PFSK-1 (cell line): ENCODE measurements at regions not wholly inside any gene's neighbourhood (a gene's known extent, or its start where the extent isn't known, plus 50 kb on each side); places are given as distances from the start of the nearest gene placed in this dataset.

Source experiments
- POLR2AphosphoS5 ChIP-seq: IDR thresholded peaks from 2 replicates; pipeline ENCODE4 v1.6.1; 2012; ENCODE audit warnings: low read depth, mild to moderate bottlenecking, control low read depth, low read length, moderate library complexity
- SIN3A ChIP-seq: IDR thresholded peaks from 2 replicates; pipeline ENCODE4 v1.6.1; 2012; ENCODE audit warnings: mild to moderate bottlenecking, low read length, moderate library complexity, borderline replicate concordance; ENCODE audit not compliant: insufficient read depth
- TF ChIP-seq, protein P1 (sequence below), 2 experiments: IDR thresholded peaks; 2 replicates each; pipeline versions ENCODE4 v1.6.1 to v1.8.0; 2011 to 2012; ENCODE audit warnings: low read depth in 2 of 2, low read length in 2 of 2, control low read depth in 1 of 2, inconsistent platforms in 1 of 2, mild to moderate bottlenecking in 1 of 2, moderate library complexity in 1 of 2; ENCODE audit not compliant: insufficient read depth in 1 of 2

DNA sequence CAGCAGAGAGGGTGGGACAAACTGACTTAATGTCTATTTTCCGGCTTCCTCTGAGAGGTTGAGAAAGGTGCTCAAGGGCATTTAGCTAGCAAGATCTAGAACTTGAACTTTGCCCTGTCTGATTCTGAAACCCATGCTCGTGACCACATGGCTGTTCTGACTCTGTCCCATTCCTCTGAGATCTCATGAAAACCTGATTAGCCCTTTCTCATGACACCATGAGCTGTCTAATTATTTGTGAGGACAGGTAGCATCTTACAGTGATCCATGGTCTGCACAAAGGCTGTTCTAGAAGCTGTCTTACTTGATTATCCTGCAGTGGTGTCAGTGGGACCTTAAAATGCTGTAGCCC, 89.6 kb upstream of the TOX2 start:
- TF ChIP-seq SIN3A (no peak), POLR2AphosphoS5 (no peak)
- TF ChIP-seq, protein P1, sequence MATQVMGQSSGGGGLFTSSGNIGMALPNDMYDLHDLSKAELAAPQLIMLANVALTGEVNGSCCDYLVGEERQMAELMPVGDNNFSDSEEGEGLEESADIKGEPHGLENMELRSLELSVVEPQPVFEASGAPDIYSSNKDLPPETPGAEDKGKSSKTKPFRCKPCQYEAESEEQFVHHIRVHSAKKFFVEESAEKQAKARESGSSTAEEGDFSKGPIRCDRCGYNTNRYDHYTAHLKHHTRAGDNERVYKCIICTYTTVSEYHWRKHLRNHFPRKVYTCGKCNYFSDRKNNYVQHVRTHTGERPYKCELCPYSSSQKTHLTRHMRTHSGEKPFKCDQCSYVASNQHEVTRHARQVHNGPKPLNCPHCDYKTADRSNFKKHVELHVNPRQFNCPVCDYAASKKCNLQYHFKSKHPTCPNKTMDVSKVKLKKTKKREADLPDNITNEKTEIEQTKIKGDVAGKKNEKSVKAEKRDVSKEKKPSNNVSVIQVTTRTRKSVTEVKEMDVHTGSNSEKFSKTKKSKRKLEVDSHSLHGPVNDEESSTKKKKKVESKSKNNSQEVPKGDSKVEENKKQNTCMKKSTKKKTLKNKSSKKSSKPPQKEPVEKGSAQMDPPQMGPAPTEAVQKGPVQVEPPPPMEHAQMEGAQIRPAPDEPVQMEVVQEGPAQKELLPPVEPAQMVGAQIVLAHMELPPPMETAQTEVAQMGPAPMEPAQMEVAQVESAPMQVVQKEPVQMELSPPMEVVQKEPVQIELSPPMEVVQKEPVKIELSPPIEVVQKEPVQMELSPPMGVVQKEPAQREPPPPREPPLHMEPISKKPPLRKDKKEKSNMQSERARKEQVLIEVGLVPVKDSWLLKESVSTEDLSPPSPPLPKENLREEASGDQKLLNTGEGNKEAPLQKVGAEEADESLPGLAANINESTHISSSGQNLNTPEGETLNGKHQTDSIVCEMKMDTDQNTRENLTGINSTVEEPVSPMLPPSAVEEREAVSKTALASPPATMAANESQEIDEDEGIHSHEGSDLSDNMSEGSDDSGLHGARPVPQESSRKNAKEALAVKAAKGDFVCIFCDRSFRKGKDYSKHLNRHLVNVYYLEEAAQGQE (IDR thresholded peaks at IDR 0.05; ENCODE audit: insufficient read depth in 1 of 2, low read depth in 2 of 2, low read length in 2 of 2): no peak
